GM18519 (cell line): ENCODE measurements at regions not wholly inside any gene's neighbourhood (a gene's known extent, or its start where the extent isn't known, plus 50 kb on each side); places are given as distances from the start of the nearest gene placed in this dataset.

Experiments
- ATAC-seq: cut with Tn5 transposase; IDR thresholded peaks from one replicate; pipeline ENCODE4 v1.9.1; 2021; ENCODE audit warnings: mild to moderate bottlenecking, moderate library complexity; ENCODE audit not compliant: unreplicated experiment, low FRiP score

DNA sequence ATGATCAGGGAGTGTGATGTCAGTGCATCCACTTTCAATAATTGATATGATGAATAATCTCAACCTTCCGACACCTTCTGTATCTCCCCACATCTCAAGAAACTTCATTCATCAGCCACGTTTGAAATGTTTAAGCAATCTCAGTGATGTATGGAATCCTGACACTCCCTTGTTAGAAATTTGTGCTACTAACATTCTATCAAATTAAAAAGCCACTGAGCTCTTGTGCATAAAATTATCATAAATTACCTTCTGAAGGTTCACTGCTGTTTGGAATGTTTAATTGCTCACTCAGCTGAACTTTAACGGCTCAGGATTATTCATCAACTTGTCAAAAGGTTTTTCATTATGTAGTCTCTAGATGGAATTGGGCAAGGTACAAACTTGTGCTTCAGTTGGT is 108.4 kb upstream of the DPH6 start:
- no peak for ATAC-seq

DNA sequence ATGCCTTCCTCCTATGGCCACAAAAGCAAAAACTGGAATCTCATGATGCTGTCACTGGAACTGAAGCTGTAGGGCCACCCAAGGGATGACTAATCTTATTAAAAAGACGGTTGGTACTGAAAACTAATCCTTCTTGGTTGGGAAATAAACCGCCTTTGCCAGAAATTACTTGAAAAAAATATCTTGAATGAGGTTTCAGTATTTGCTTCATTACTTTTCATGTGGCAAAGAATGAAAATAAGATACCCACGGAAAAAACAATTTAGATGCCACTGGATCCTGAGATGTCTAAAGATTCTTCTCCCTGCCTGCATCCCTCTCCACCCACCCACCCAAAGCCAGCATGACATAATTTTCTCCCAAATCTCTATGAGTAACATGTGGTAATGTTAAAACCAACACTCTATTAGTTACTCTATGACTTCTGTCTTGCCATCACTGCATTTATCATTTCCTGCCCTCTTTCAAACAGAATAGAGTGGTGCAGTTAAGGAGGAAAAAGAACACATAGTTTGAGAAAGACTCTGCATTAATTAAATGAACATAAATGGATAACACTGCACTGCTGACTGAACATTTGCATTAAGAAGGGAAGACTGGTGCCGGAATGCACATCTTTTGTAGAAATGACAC is 111.8 kb upstream of the DPH6 start:
- ATAC-seq, result no peak

DNA sequence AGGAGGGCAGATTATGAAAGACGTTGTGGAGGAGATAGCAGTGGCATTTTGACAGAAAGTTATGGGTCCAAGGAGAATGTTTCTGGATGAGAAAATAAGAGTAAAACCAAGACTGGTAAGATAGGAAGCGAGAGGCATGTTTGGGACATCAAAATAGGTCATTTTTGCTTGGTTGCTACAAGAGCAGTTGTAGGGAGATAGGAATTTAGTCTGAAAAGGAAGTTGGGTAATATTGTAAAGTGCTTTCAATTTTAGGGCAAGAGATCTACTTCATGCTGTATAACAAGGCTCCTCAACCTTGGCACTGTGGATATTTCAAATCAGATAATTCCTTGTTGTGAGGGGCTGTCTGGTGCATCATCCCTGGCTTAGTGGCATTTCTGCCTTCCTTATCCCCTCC is 118.0 kb upstream of the DPH6 start:
- no peak for ATAC-seq

DNA sequence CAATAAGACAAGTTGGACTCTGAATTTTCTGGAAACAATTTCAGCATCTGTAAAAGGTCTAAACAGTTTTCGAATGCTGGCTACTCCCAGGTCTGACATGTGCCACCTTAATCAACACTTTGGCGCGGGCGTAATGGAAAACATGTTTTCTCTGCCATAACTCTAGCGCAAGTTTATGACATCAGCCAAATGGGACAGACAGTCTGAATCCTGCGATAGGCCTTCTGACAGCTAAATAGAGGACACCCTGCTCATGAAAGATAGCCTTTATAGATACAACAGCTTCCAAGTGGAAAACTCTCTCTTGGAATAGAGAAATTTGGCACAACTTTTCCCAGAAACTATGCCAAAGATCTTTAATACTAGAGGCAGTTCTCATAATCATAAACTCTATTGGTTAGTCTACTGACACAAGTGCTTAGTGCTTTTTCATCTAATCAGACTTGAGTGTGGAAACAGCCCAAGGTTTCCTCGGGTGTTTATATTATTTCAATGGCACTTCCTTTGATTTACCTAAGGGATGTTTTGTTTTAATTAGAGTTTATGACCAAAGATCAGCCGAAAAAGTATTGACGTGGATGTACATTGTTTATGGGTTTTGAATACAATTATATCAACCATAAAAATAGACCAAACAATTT is 120.1 kb upstream of the DPH6 start:
- ATAC-seq, result no peak

DNA sequence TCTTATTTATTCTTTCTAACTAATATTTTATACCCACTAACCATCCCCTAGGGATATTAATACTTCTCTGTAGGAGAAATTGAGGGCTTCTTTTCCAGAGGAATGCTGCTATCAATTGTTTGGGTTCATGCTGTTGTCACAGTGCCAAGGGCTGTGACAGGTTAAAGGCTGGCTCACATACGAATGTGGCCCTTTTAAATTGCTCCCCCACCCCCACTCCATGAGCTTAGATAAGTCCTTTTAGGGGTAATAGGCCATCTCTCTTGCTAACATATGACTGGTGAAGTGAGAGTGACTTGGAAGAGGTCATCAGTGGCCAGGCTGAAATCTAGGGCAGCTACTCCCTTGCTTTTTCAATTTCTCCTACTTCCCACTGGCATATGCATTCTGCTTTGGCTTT is 121.9 kb upstream of the DPH6 start:
- ATAC-seq, result no peak

DNA sequence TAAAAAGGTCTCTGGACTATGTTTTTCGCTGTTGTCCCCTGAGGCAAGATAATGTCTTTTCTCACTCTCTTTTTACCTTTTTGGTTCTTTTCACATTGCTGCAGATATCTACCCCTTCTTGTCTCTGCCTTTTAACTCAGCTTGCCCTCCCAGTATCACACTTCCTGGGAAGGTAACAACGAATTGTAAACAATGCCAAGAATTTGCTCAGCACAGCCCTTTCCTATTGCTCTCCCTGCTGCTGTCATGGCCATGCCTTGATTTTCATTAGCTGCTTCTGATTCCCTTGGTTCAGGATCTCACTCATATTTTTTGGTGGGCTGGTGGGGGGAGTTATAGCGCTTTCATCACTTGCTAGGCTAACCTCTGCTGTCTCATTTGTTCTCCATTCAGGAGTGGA is 123.1 kb upstream of the DPH6 start:
- ATAC-seq, result no peak

DNA sequence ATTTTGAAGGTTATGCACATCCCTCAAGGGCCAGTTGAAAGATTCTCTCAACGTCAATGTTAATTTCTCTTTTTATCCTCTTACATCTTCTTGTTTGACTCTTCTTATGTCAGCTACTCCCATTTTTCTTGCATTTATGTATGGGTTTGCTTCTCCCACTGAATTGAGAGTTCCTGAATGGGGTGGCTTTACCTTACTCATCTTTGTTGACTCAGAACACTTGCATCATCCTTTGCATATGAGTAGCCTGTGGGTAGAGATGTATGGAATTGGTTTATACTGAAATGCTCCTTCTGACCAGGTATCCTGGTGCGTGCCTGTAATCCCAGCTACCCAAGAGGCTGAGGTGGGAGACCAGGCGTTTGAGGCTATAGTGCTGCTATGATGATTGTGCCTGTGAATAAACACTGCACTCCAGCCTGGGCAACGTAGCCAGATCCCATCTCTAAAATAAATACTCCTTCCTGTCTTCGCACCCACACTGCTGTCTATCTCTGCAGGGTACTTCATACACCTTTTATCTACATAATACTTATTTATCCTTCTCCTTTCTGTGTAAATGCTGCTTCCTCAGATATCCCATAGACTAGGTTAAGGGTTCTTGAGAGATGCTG is 123.6 kb upstream of the DPH6 start:
- ATAC-seq, result no peak

DNA sequence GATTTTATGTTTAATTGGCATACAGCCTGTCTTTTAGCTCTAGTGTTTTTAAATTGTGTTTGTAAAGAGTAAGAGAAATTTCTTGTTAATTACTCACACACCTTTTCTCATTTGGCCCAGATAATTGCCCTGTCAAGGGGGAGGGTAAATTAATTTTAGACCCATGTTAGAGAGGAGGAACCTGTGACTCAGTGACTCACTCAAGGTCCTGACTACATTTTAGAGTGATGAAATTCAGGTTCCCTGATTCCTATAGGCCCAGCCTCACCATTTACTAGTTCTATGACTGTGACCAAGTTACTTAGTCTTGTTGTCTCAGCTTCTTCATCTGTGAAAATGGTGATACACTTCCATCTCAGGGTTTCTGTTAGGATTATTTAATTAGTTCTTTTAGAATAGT is 125.2 kb upstream of the DPH6 start:
- ATAC-seq, result no peak

DNA sequence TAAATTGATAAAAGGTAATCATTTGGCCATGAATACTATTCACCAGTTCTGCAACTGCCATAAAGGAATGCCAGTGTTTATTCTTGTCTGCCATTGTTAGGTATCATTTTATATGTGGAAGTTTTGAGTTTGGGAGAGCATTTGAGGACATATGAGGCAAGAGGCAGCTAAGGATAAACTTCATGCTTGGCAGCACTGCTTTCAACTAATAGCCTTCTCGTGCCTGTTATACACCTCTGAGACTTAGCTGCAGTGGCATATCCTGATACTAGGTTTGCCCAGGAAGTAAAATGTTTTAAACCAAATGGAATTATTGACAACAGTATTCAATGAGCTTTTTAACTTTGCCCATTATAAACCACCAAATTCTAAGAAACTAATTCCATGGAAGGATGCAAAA is 126.0 kb upstream of the DPH6 start:
- ATAC-seq, result no peak

DNA sequence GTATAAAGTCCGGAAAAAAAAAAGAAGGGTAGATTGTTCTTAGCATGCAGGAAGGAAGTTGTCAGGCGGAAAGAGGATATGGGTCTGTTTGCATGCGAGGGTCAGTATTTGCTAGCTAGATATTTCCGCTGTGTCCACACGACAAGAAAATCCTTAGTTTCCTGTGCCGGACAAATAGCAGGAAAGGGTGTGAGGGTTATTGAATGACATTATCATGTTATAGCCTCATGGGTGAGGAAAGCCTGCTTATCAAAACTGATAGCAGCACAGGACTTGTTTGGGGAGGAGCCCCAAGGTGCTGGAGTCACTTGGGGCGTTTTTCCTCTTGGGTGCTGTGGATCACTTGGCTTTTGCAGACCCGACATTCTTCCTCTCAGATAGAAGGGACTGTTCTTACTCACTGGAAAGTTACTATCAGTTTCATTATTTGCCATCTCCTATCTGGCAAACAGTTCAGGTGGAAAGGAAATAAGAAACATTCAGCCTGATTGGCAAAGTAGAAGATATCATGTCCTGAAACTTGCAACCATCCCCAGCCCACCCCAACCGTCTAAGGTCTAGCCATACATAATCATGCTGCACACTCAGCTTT is 127.2 kb upstream of the DPH6 start:
- peak; percentile 70 for ATAC-seq

DNA sequence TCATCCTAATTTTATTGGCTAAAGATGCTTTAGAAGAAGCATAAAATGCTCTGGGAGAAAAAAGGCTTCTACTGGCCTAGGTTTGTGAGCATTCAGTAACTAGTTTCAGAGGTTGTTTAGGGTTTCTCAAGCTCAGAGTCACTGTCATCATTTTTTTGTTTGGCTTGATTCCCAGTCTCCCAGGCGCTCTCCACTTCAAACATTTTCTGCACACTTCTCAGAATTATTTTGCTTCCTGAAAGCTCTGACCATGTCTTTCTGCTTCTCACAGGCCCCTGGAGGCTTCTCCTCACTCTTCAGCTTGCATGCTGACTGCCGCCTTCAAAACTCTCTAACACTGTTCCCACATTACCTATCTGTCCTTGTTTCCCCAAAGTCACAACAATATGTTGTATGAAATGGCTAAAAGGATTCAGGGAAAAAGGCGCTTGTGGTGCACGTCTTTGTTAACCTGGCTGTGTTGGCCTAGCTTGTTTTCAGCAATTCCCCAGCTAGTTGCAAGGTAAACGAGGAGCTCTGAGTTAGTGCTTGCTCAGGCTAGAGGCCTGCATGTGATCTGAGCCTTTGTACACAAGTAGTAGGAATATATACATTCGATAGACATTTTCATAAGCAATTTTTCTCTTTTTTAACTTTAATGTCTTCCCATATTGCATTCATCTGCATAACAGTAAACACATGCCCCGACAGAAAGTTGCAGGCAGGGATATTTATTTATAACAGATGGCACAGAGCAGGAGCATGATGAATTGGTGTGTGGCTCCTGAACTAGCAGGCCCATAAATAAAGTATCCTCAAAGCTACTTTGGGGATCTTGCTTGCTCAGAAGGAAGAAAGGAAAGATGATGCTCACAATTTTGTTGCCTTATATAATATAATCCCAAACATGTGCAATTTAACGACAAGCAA is 129.2 kb upstream of the DPH6 start:
- ATAC-seq, result no peak

DNA sequence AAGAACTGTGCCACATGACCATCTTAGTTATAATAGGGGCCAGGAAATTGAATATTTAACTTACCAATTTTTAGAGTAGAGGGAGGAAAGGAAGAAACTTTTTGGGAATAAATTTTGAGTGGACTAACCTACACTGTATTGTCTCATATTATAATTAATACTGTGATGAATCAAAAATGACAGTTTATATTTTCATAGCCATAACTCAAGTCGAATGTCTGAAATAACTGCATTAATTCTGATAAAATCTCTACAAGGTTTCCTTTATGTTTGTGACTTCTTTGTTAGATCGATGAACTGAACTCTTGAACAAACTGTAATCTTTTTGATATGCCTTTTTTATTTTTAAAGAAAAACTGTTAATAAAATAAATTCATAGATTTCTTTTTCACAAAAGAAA is 132.8 kb upstream of the DPH6 start:
- no peak for ATAC-seq

DNA sequence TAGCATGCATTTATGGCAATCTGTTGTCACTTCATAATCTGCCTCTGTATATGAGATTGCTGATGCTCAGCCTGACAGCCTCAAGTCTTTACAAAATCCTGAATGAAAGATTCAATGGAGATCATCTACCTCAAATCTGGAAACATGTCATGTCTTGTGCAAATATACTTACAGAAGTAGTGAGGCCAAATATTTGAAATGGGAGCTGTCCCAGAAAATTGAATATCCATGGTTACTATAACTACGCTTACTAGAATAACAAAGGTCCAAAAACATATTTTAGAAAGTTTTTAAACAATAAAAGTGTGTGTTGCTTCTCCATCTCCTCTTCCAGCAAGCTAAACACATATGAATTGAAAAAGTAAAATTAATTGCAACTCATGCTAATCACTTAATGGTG is 133.2 kb upstream of the DPH6 start:
- no peak for ATAC-seq

DNA sequence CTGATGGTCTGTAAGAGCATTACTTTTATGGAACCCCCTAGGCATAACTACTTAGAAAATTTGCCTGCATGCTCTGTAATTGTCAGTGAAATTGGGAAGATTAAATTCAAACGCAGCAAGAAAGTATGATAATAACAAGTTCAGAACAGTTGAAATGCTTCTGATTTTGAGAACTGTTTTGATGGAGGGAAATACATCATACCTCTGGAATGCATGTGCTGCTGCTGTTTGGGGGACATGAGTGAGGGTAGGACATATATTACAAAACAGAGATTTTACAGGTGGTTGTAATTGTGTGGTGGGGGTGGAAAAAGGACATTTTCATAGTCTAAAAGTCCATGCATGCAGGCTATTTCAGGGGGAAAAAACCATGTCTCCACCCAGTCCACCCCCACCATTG is 135.0 kb upstream of the DPH6 start:
- ATAC-seq, result no peak

DNA sequence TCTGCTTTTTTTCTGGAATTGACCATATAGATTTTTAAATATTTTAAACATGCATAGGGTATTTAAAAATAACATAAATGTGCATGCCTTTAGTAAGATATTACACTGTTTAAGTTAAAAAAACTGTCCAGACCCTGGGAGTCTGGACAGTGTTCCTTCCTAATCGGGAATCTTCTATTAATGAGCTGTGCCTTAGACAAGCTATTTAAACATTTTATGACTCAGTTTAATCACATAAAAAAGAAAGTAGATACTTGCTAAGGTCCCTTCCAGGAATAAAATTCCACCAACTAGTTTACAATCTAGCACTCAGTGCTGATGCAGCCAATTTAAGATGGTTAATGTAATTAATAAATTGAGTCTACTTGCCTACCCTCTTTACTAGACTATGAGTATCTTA is 140.4 kb upstream of the DPH6 start:
- ATAC-seq, result no peak

DNA sequence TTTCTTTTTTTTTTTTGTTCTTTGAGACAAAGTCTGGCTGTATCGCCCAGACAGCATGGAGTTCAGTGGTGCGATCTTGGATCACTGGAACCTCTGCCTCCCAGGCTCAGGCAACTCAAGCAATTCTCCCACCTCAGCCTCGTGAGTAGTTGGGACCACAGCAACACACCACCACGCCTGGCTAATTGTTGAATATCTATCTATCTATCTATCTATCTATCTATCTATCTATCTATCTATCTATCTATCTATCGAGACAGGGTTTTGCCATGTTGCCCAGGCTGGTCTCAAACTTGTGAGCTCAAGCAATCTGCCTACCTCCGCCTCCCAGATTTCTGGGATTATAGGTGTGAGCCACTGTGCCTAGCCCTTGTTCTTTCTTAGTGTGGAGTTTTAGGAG is 143.3 kb upstream of the DPH6 start:
- ATAC-seq, result no peak

DNA sequence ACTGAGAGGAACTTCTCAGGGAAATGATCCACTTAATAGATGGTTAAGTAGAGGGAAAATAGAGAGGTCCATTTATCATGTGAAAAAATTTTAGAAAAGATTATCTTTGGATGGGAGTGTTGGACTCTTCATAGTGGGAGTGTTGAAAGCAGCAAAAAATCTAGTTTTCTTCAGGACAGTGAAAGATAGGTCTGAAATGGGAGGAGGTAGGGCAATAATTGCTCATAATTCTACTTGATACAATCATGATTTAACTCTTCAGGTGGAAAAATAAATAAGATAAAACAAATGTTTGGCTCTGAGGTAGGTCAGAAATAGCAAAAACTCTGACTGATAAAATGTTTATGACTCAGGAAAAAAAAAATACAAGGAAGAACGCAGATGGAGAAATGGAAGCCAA is 144.1 kb upstream of the DPH6 start:
- no peak for ATAC-seq

DNA sequence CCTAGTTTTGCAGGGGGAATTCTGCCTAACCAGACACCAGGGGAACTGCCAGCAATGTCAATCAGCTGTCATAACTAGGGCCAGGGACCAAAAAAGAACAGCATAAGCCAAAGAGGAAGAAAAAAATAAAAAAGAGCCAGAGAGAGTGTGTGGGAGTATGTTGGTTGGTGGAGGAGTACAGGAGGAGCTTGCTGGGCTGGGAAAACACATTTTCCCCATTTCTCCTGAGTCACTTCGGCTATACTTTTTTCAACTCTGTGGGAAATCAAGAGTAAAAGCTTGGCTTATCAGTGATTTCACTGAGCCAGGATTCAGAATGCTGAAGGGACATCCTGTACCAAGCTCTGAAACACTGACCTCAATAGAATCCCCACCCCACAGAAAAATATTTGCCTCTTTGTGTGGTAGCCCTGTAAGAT is 144.7 kb upstream of the DPH6 start:
- no peak for ATAC-seq

DNA sequence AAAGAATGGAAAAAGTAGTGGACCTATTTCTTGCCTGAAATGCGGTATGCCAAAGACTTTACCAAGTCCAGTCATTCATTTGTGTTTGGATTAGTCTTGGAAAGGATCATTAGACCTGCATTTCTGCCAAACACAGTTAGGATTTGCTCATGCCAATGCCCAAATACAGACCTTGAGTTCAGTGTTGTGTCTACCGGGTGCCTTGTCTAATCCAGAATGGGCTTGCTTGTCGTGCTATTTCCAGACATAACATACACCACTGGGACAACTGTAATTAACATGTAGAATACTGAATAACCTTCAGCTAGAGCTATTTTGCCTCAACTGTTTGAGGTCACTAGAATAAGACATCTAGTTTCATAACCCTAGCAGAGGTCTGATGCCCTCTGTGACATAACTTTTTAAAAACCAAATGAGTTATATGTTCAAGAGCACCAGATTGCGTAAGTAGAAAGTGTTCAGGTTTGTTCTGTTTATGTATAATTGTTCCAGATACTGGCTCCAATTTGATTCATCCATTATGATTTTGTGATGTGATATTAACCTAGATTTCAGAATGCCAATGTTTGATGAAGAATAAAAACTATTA is 145.3 kb upstream of the DPH6 start:
- ATAC-seq, result no peak
